ENCODE measurements at regions not wholly inside any gene's neighbourhood (a gene's known extent, or its start where the extent isn't known, plus 50 kb on each side); places are given as distances from the start of the nearest gene placed in this dataset.

- FAIRE-seq (no peak), DNase-seq (ENCODE audit: low read depth, low spot score) (no peak)
- H4K20me1 ChIP-seq (replicated peaks; ENCODE audit: control insufficient read depth, extremely low read depth, insufficient read depth, low read length): no peaks in the 10 kb centered on the region
- H3K9ac ChIP-seq (replicated peaks; ENCODE audit: extremely low read depth, insufficient read depth, low read length): no peak overlapping the region
- no peaks in the 10 kb centered on the region for H3K9me1 ChIP-seq (replicated peaks; ENCODE audit: control insufficient read depth, extremely low read depth, insufficient read depth, low read length)
- dilution Hi-C loops (cut with MboI; ENCODE audit: extremely low pct_ligation_motif_present, low sequenced_read_pairs) (no loop called here), intact Hi-C loops (cut with micrococcal nuclease) (no loop called here)
- no peak overlapping the region for H3K27ac ChIP-seq (ENCODE audit: insufficient read depth, low read depth, low read length)
- no TSS peak for BruUV-seq (replicated peaks)
- H3K9me3 ChIP-seq (replicated peaks; ENCODE audit: control insufficient read depth, insufficient read depth, low read length): no peaks in the 10 kb centered on the region
- ChIA-PET POLR2A (no interaction called here), CTCF (interaction anchor here (1.4 kb wide), 1 partner anchor 27 kb away, joined by 3 read pairs; no protein-coding TSS in a partner anchor)
- H3K27me3 ChIP-seq (ENCODE audit: control insufficient read depth in 2 of 2, insufficient read depth in 2 of 2, low read length in 2 of 2): peaks cover 0 to 1% of the 10 kb centered on the region in 2 experiments
- H3K36me3 ChIP-seq (ENCODE audit: control insufficient read depth in 2 of 2, extremely low read depth in 1 of 2, insufficient read depth in 2 of 2, low read length in 2 of 2): no peaks in the 10 kb centered on the region
- no peak overlapping the region for H3K4me2 ChIP-seq (ENCODE audit: insufficient read depth, low read length)
- no peak overlapping the region for H2AFZ ChIP-seq (ENCODE audit: low read depth, low read length)
- TF ChIP-seq POLR2A (IDR thresholded peaks at IDR 0.05; ENCODE audit: low read depth, low read length) (no peak), JUN (IDR thresholded peaks at IDR 0.05; ENCODE audit: borderline replicate concordance, insufficient read depth, insufficient read length, low read depth) (no peak), FOS (IDR thresholded peaks at IDR 0.05; ENCODE audit: borderline replicate concordance, insufficient read depth, low read length) (no peak), POLR2AphosphoS5 (IDR thresholded peaks at IDR 0.05; ENCODE audit: insufficient read depth, low read depth, low read length) (no peak), EZH2 (IDR thresholded peaks at IDR 0.05; ENCODE audit: borderline replicate concordance, low read depth, low read length, severe bottlenecking) (no peak), CTCF (IDR thresholded peaks at IDR 0.05; ENCODE audit: extremely low read depth in 1 of 2, insufficient read depth in 1 of 2, low read depth in 1 of 2, low read length in 2 of 2) (no peak), GATA2 (IDR thresholded peaks at IDR 0.05; ENCODE audit: insufficient read depth, insufficient read length, low read depth, low read length) (no peak), MAX (IDR thresholded peaks at IDR 0.05; ENCODE audit: insufficient read depth, insufficient read length) (no peak), MYC (IDR thresholded peaks at IDR 0.05; ENCODE audit: low read depth, low read length) (no peak)
- H3K4me3 ChIP-seq (replicated peaks in 1 of 3; ENCODE audit: insufficient read depth in 1 of 3, low read depth in 1 of 3, low read length in 3 of 3): no peak overlapping the region
- no peaks in the 10 kb centered on the region for H3K4me1 ChIP-seq (ENCODE audit: control insufficient read depth, extremely low read depth, insufficient read depth, low read length)
- H3K79me2 ChIP-seq (ENCODE audit: control insufficient read depth, insufficient read depth, low read length): no peaks in the 10 kb centered on the region
Measured at GRCh38 chr7:21028186-21028585, 241.5 kb upstream of the SP8 start.

All from endothelial cell of umbilical vein (primary cell).